HEK293 (cell line): ENCODE measurements at regions not wholly inside any gene's neighbourhood (a gene's known extent, or its start where the extent isn't known, plus 50 kb on each side); places are given as distances from the start of the nearest gene placed in this dataset.
"Not testable (repeated sequence)": the region's sequence is repeated elsewhere in the genome, so short reads cannot be mapped to it uniquely, and the experiment has no call there.

Experiments used
- CTCF ChIA-PET: fragments of 350-600 bp; formaldehyde crosslinking; extraction: SDS; loops from one replicate; lab custom pipeline; 2021; ENCODE audit warnings: antibody characterized with exemption; lab: Yijun Ruan, JAX
- POLR2A ChIA-PET: fragments of 300-600 bp; formaldehyde crosslinking; extraction: SDS; loops from one replicate; lab custom pipeline; 2020; ENCODE audit warnings: antibody characterized with exemption, inconsistent platforms; lab: Yijun Ruan, JAX
- H3K27ac ChIP-seq: fragments of 200-500 bp; sonication (Bioruptor generic); 2 replicates; pipeline ENCODE4 v1.5.1; 2014; ENCODE audit warnings: low read depth, low read length, control low read depth, inconsistent platforms; ENCODE audit errors: extremely low read depth
- H3K36me3 ChIP-seq, 2 experiments: fragments of 200-500 bp in 1 of 2; sonication (Bioruptor generic) in 1 of 2; 1 replicate in 1 of 2; 2 replicates in 1 of 2; pipeline ENCODE4 v1.5.1; 2014 to 2017; ENCODE audit warnings: inconsistent platforms in 2 of 2, low read length in 2 of 2; ENCODE audit not compliant: control insufficient read depth in 2 of 2, insufficient read depth in 1 of 2
- H3K4me1 ChIP-seq: fragments of 200-500 bp; sonication (Bioruptor generic); 2 replicates; pipeline ENCODE4 v1.5.1; 2014; ENCODE audit warnings: mild to moderate bottlenecking, low read length, inconsistent platforms; ENCODE audit not compliant: control insufficient read depth, insufficient read depth
- H3K4me3 ChIP-seq: 2 replicates; pipeline ENCODE4 v1.5.1; 2011; ENCODE audit warnings: low read depth, mild to moderate bottlenecking, control low read depth, low read length, moderate library complexity
- H3K9me3 ChIP-seq: fragments of 200-500 bp; sonication (Bioruptor generic); 2 replicates; pipeline ENCODE4 v1.5.1; 2014; ENCODE audit warnings: low read depth, low read length, inconsistent platforms; ENCODE audit not compliant: control insufficient read depth, insufficient read depth
- EGR2 ChIP-seq: fragments of 450-650 bp; formaldehyde crosslinking; IDR thresholded peaks from 2 replicates; pipeline ENCODE4 v1.5.1; 2016; ENCODE audit warnings: low read depth, missing biosample characterization, missing genetic modification characterization
- ELK4 ChIP-seq: IDR thresholded peaks from 2 replicates; pipeline ENCODE4 v1.6.1; 2011; ENCODE audit warnings: mild to moderate bottlenecking, low read depth, low read length, borderline replicate concordance
- WT1 ChIP-seq: fragments of 450-650 bp; formaldehyde crosslinking; IDR thresholded peaks from 2 replicates; pipeline ENCODE4 v1.5.1; 2016; ENCODE audit warnings: missing biosample characterization, missing genetic modification characterization
- YY2 ChIP-seq: fragments of 450-650 bp; formaldehyde crosslinking; IDR thresholded peaks from 2 replicates; pipeline ENCODE4 v1.5.1; 2016; ENCODE audit warnings: missing biosample characterization, missing genetic modification characterization
- ZBTB10 ChIP-seq: fragments of 450-650 bp; formaldehyde crosslinking; IDR thresholded peaks from 2 replicates; pipeline ENCODE4 v1.5.1; 2016; ENCODE audit warnings: missing biosample characterization, missing genetic modification characterization
- ZNF114 ChIP-seq: fragments of 450-650 bp; formaldehyde crosslinking; IDR thresholded peaks from 2 replicates; pipeline ENCODE4 v1.5.0; 2017; ENCODE audit warnings: missing biosample characterization, missing genetic modification characterization
- ZNF18 ChIP-seq: fragments of 450-650 bp; formaldehyde crosslinking; IDR thresholded peaks from 2 replicates; pipeline ENCODE4 v1.5.1; 2016; ENCODE audit warnings: missing biosample characterization, missing genetic modification characterization
- ZNF221 ChIP-seq: fragments of 450-650 bp; formaldehyde crosslinking; IDR thresholded peaks from 2 replicates; pipeline ENCODE4 v1.5.1; 2017; ENCODE audit warnings: missing biosample characterization, missing genetic modification characterization, borderline replicate concordance
- ZNF394 ChIP-seq: fragments of 450-650 bp; formaldehyde crosslinking; IDR thresholded peaks from 2 replicates; pipeline ENCODE4 v1.5.1; 2016; ENCODE audit warnings: missing biosample characterization, missing genetic modification characterization, mild to moderate bottlenecking, moderate library complexity, borderline replicate concordance
- ZNF514 ChIP-seq: fragments of 450-650 bp; formaldehyde crosslinking; IDR thresholded peaks from 2 replicates; pipeline ENCODE4 v1.5.1; 2016; ENCODE audit warnings: missing biosample characterization, missing genetic modification characterization
- ZNF580 ChIP-seq: fragments of 450-650 bp; formaldehyde crosslinking; IDR thresholded peaks from 2 replicates; pipeline ENCODE4 v1.5.1; 2016; ENCODE audit warnings: missing biosample characterization, missing genetic modification characterization
- ZNF624 ChIP-seq: fragments of 450-650 bp; formaldehyde crosslinking; IDR thresholded peaks from 2 replicates; pipeline ENCODE4 v1.5.1; 2017; ENCODE audit warnings: missing biosample characterization, missing genetic modification characterization
- ZNF629 ChIP-seq: fragments of 450-650 bp; formaldehyde crosslinking; IDR thresholded peaks from 2 replicates; pipeline ENCODE4 v1.5.1; 2017; ENCODE audit warnings: missing biosample characterization, missing genetic modification characterization
- ZNF645 ChIP-seq: fragments of 450-650 bp; formaldehyde crosslinking; IDR thresholded peaks from 2 replicates; pipeline ENCODE4; 2016; ENCODE audit warnings: missing biosample characterization, missing genetic modification characterization
- ZNF660 ChIP-seq: fragments of 450-650 bp; IDR thresholded peaks from 2 replicates; pipeline ENCODE4 v1.5.1; 2018; ENCODE audit warnings: missing biosample characterization, mild to moderate bottlenecking, missing genetic modification characterization
- ZNF701 ChIP-seq: fragments of 450-650 bp; formaldehyde crosslinking; IDR thresholded peaks from 2 replicates; pipeline ENCODE4 v1.5.1; 2016; ENCODE audit warnings: missing biosample characterization, missing genetic modification characterization
- ZNF76 ChIP-seq: fragments of 450-650 bp; formaldehyde crosslinking; IDR thresholded peaks from 2 replicates; pipeline ENCODE4; 2016; ENCODE audit warnings: low read depth, missing biosample characterization, missing genetic modification characterization, borderline replicate concordance
- ZNF785 ChIP-seq: fragments of 450-650 bp; formaldehyde crosslinking; IDR thresholded peaks from 2 replicates; pipeline ENCODE4 v1.5.1; 2016; ENCODE audit warnings: missing biosample characterization, missing genetic modification characterization
- ZSCAN5A ChIP-seq: fragments of 450-650 bp; formaldehyde crosslinking; IDR thresholded peaks from 2 replicates; pipeline ENCODE4 v1.5.1; 2016; ENCODE audit warnings: missing biosample characterization, missing genetic modification characterization

- POLR2A ChIA-PET: no interaction called here
- Histone ChIP-seq H3K9me3 (no peaks in the 10 kb centered on the region), H3K4me3 (no peak overlapping the region), H3K27ac (no peak overlapping the region), H3K4me1 (no peaks in the 10 kb centered on the region), H3K36me3 (no peaks in the 10 kb centered on the region)
- TF ChIP-seq ZNF114: no peak
- CTCF ChIA-PET: interaction anchor here (0.7 to 1.0 kb wide), 2 partner anchors 56 to 1709 kb away, joined by 3 to 4 read pairs; no protein-coding TSS in a partner anchor
These were observed 98.0 kb upstream of the LYZL2 start for GRCh38 chr10:30727524-30727923.

- H3K9me3 ChIP-seq, H3K4me1 ChIP-seq, H3K36me3 ChIP-seq, H3K27ac ChIP-seq, H3K4me3 ChIP-seq, POLR2A ChIA-PET: not testable (repeated sequence)
- CTCF ChIA-PET: interaction anchor here (0.6 to 1.0 kb wide), 7 partner anchors 9 to 1709 kb away, joined by 3 to 4 read pairs (median 3); no protein-coding TSS in a partner anchor
These were observed 97.3 kb upstream of the LYZL2 start for GRCh38 chr10:30726783-30727414.

- H3K4me3 ChIP-seq: no peak overlapping the region
- POLR2A ChIA-PET: no interaction called here
- TF ChIP-seq ZNF785 (no peak), ZNF624 (tag by site-specific recombination) (no peak), EGR2 (tag by site-specific recombination) (no peak), WT1 (tag by site-specific recombination) (no peak), ZNF394 (tag by site-specific recombination) (no peak), ZSCAN5A (tag by site-specific recombination) (no peak), ZBTB10 (tag by site-specific recombination) (no peak), ZNF514 (no peak), ZNF76 (tag by site-specific recombination) (no peak)
- H3K9me3 ChIP-seq: no peaks in the 10 kb centered on the region
- H3K27ac ChIP-seq: no peak overlapping the region
- CTCF ChIA-PET: interaction anchor here (1.0 kb wide), 1 partner anchor 42 kb away, joined by 3 read pairs; no protein-coding TSS in a partner anchor
- H3K36me3 ChIP-seq: no peaks in the 10 kb centered on the region
- no peaks in the 10 kb centered on the region for H3K4me1 ChIP-seq
These were observed 96.1 kb upstream of the LYZL2 start for GRCh38 chr10:30725661-30726060.

GRCh38 chr10:30724296-30724695 lies 94.7 kb upstream of the LYZL2 start:
- CTCF ChIA-PET: interaction anchor here (0.6 to 0.7 kb wide), 3 partner anchors 36 to 1220 kb away, joined by 3 to 4 read pairs (median 3); no protein-coding TSS in a partner anchor
- TF ChIP-seq ZNF629 (tag by site-specific recombination): no peak
- no peak for TF ChIP-seq ZNF580
- no peak for TF ChIP-seq YY2
- no peak for TF ChIP-seq ZNF221 (tag by site-specific recombination)
- no peak for TF ChIP-seq ZNF18 (tag by site-specific recombination)
- no peak for TF ChIP-seq ZNF660
- no peak for TF ChIP-seq ZNF701 (tag by site-specific recombination)
- TF ChIP-seq ZNF645 (tag by site-specific recombination): no peak
- no peak for TF ChIP-seq ELK4

More at GRCh38 chr10:30724296-30724695, 94.7 kb upstream of the LYZL2 start:
- no peak overlapping the region for H3K4me3 ChIP-seq
- POLR2A ChIA-PET: no interaction called here
- H3K9me3 ChIP-seq: no peaks in the 10 kb centered on the region
- no peak overlapping the region for H3K27ac ChIP-seq
- H3K4me1 ChIP-seq: no peaks in the 10 kb centered on the region
- no peaks in the 10 kb centered on the region for H3K36me3 ChIP-seq
